Neural cell (in vitro differentiated cells): ENCODE measurements at regions not wholly inside any gene's neighbourhood (a gene's known extent, or its start where the extent isn't known, plus 50 kb on each side); places are given as distances from the start of the nearest gene placed in this dataset.

Experiments used
- H2AFZ ChIP-seq: fragments of 200-600, 300-800 bp; sonication (generic), shearing (Covaris generic); 2 replicates; pipeline ENCODE4 v1.6.0; 2014; ENCODE audit warnings: low read depth, mild to moderate bottlenecking, antibody characterized with exemption, low read length, moderate library complexity
- H3F3A ChIP-seq: fragments of 200-600 bp; shearing (Covaris generic); 2 replicates; pipeline ENCODE4 v1.6.1; 2016; ENCODE audit warnings: mild to moderate bottlenecking, moderate library complexity, mixed read lengths, antibody characterized with exemption, low read length; ENCODE audit not compliant: insufficient read depth, poor library complexity, severe bottlenecking
- H3K27ac ChIP-seq: fragments of 200-600, 300-800 bp; sonication (generic), shearing (Covaris generic); 2 replicates; pipeline ENCODE4 v1.5.1; 2014; ENCODE audit warnings: mild to moderate bottlenecking, low read length, moderate library complexity
- H3K27me3 ChIP-seq: fragments of 300-800, 200-600 bp; sonication (generic), shearing (Covaris generic); 2 replicates; pipeline ENCODE4 v1.6.0; 2014; ENCODE audit warnings: mild to moderate bottlenecking, low read depth, low read length, moderate library complexity; ENCODE audit not compliant: insufficient read depth
- H3K36me3 ChIP-seq: fragments of 300-800, 200-600 bp; sonication (generic), shearing (Covaris generic); 2 replicates; pipeline ENCODE4 v1.5.1; 2014; ENCODE audit warnings: mild to moderate bottlenecking, antibody characterized with exemption, low read length, moderate library complexity; ENCODE audit not compliant: insufficient read depth
- H3K4me2 ChIP-seq: fragments of 300-800, 200-600 bp; sonication (generic), shearing (Covaris generic); 2 replicates; pipeline ENCODE4 v1.6.0; 2014; ENCODE audit warnings: mild to moderate bottlenecking, low read length
- H3K4me3 ChIP-seq: fragments of 300-800, 200-600 bp; sonication (generic), shearing (Covaris generic); 2 replicates; pipeline ENCODE4 v1.5.1; 2014; ENCODE audit warnings: mild to moderate bottlenecking, low read length, moderate library complexity
- H3K79me2 ChIP-seq: fragments of 200-600 bp; shearing (Covaris generic); replicated peaks from 2 replicates; pipeline ENCODE4 v1.6.0; 2014; ENCODE audit warnings: mild to moderate bottlenecking, low read length, moderate library complexity; ENCODE audit not compliant: insufficient read depth
- H3K9ac ChIP-seq: fragments of 300-800, 200-600 bp; sonication (generic), shearing (Covaris generic); 2 replicates; pipeline ENCODE4 v1.6.1; 2016; ENCODE audit warnings: mild to moderate bottlenecking, low read length, mixed read lengths
- H3K9me2 ChIP-seq: fragments of 200-600 bp; shearing (Covaris generic); 2 replicates; pipeline ENCODE4 v1.6.1; 2016; ENCODE audit warnings: mild to moderate bottlenecking, low read length, mixed read lengths; ENCODE audit not compliant: insufficient read depth
- H3K9me3 ChIP-seq: fragments of 200-600, 300-800 bp; sonication (generic), shearing (Covaris generic); 2 replicates; pipeline ENCODE4 v1.6.1; 2016; ENCODE audit warnings: mild to moderate bottlenecking, mixed run types, low read length, moderate library complexity, mixed read lengths
- H4K20me1 ChIP-seq: fragments of 200-600 bp; shearing (Covaris generic); 2 replicates; pipeline ENCODE4 v1.6.1; 2016; ENCODE audit warnings: mild to moderate bottlenecking, mixed run types; ENCODE audit not compliant: insufficient read depth
- CTCF ChIP-seq: fragments of 450-650 bp; IDR thresholded peaks from 2 replicates; pipeline ENCODE4 v1.5.1; 2014; ENCODE audit warnings: antibody characterized with exemption, mild to moderate bottlenecking, moderate library complexity; ENCODE audit not compliant: poor library complexity, severe bottlenecking
- EP300 ChIP-seq: fragments of 450-650 bp; conservative IDR thresholded peaks from 2 replicates; pipeline ENCODE4 v1.6.1; 2014; ENCODE audit warnings: antibody characterized with exemption, mild to moderate bottlenecking, moderate library complexity; ENCODE audit not compliant: poor library complexity, severe bottlenecking
- EZH2 ChIP-seq: fragments of 200-600, 300-800 bp; shearing (Covaris generic), sonication (generic); IDR thresholded peaks from 2 replicates; pipeline ENCODE4 v1.6.1; 2014; ENCODE audit warnings: antibody characterized with exemption, low read length, borderline replicate concordance, mild to moderate bottlenecking; ENCODE audit not compliant: insufficient read depth, poor library complexity, severe bottlenecking
- MXI1 ChIP-seq: fragments of 450-650 bp; conservative IDR thresholded peaks from 2 replicates; pipeline ENCODE4 v1.6.1; 2014; ENCODE audit warnings: antibody characterized with exemption, mild to moderate bottlenecking; ENCODE audit not compliant: poor library complexity, severe bottlenecking
- POLR2AphosphoS5 ChIP-seq: IDR thresholded peaks from 2 replicates; pipeline ENCODE4 v1.6.1; 2012
- RAD21 ChIP-seq: fragments of 450-650 bp; conservative IDR thresholded peaks from 2 replicates; pipeline ENCODE4 v1.6.1; 2014; ENCODE audit warnings: antibody characterized with exemption, mild to moderate bottlenecking, moderate library complexity
- REST ChIP-seq: IDR thresholded peaks from 2 replicates; pipeline ENCODE4 v1.6.1; 2012; ENCODE audit warnings: borderline replicate concordance
- SMC3 ChIP-seq: fragments of 450-650 bp; conservative IDR thresholded peaks from 2 replicates; pipeline ENCODE4 v1.6.1; 2014; ENCODE audit warnings: antibody characterized with exemption, mild to moderate bottlenecking, moderate library complexity; ENCODE audit not compliant: poor library complexity
- TAF1 ChIP-seq: IDR thresholded peaks from 2 replicates; pipeline ENCODE4 v1.6.1; 2012; ENCODE audit warnings: low read depth

- Histone ChIP-seq H3K4me3 (no peak overlapping the region), H3K27me3 (no peaks in the 10 kb centered on the region), H3K4me2 (no peak overlapping the region), H3F3A (no peaks in the 10 kb centered on the region), H3K79me2 (no peaks in the 10 kb centered on the region), H3K9me3 (no peaks in the 10 kb centered on the region), H3K9ac (no peak overlapping the region), H4K20me1 (no peaks in the 10 kb centered on the region), H2AFZ (no peak overlapping the region), H3K36me3 (no peaks in the 10 kb centered on the region), H3K27ac (no peak overlapping the region), H3K9me2 (no peaks in the 10 kb centered on the region)
- TF ChIP-seq EP300: no peak
- no peak for TF ChIP-seq CTCF
- no peak for TF ChIP-seq TAF1
- TF ChIP-seq MXI1: no peak
- TF ChIP-seq RAD21: no peak
- TF ChIP-seq POLR2AphosphoS5: no peak
- no peak for TF ChIP-seq EZH2
- TF ChIP-seq SMC3: no peak
- no peak for TF ChIP-seq REST
Measured at GRCh38 chr15:94080416-94080815, 150.9 kb upstream of the MCTP2 start.

GRCh38 chr15:94079968-94080367, 151.4 kb upstream of the MCTP2 start:
- no peak overlapping the region for H2AFZ ChIP-seq
- H4K20me1 ChIP-seq: no peaks in the 10 kb centered on the region
- H3K9me3 ChIP-seq: no peaks in the 10 kb centered on the region
- no peak overlapping the region for H3K27ac ChIP-seq
- H3K27me3 ChIP-seq: no peaks in the 10 kb centered on the region
- no peak overlapping the region for H3K4me2 ChIP-seq
- H3K36me3 ChIP-seq: no peaks in the 10 kb centered on the region
- no peaks in the 10 kb centered on the region for H3K9me2 ChIP-seq
- no peaks in the 10 kb centered on the region for H3K79me2 ChIP-seq
- H3K9ac ChIP-seq: no peak overlapping the region
- no peaks in the 10 kb centered on the region for H3F3A ChIP-seq
- TF ChIP-seq TAF1 (no peak), RAD21 (no peak), EZH2 (no peak), SMC3 (no peak), CTCF (no peak), REST (no peak), POLR2AphosphoS5 (no peak), EP300 (no peak), MXI1 (no peak)
- H3K4me3 ChIP-seq: no peak overlapping the region
